ENCODE measurements at regions not wholly inside any gene's neighbourhood (a gene's known extent, or its start where the extent isn't known, plus 50 kb on each side); places are given as distances from the start of the nearest gene placed in this dataset.

DNA sequence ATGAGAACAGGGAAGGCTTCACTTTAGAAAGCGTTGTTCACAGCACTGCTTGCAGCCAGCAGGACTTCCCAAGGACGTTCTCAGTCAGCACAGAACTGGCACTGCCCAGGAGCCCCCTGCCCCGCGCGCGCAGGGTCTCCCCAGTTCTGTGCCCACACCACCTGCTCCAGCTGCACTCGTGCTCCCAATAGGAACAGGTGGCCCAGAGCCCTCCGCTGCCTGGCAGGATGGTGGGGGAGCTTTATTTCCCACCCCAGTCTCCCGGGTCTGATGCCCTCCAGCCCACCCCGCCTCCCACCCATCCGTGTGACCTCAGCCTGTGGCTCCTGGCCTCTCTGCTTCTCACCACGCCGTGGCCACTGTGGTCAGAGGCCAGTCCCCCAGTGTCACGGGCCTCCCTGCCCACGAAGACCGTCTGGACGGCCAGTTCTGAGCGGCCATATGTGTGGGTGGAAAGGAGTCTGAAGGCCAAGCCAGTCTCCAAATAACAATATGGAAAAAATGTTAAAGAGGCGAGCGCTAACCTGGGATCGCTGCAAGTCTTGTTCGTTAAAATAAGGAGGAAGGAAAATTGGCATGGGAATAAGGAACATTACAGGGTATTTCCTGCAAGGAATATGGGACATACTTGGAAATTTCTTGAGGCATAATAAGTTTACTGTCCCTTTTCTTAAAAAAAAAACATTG is 54.6 kb upstream of the PCSK6 start:
- no peak overlapping the region for H3K4me3 ChIP-seq (ENCODE audit: low read depth, low read length)
- DNase-seq (ENCODE audit: low read depth) = no peak
- TF ChIP-seq, protein P1, sequence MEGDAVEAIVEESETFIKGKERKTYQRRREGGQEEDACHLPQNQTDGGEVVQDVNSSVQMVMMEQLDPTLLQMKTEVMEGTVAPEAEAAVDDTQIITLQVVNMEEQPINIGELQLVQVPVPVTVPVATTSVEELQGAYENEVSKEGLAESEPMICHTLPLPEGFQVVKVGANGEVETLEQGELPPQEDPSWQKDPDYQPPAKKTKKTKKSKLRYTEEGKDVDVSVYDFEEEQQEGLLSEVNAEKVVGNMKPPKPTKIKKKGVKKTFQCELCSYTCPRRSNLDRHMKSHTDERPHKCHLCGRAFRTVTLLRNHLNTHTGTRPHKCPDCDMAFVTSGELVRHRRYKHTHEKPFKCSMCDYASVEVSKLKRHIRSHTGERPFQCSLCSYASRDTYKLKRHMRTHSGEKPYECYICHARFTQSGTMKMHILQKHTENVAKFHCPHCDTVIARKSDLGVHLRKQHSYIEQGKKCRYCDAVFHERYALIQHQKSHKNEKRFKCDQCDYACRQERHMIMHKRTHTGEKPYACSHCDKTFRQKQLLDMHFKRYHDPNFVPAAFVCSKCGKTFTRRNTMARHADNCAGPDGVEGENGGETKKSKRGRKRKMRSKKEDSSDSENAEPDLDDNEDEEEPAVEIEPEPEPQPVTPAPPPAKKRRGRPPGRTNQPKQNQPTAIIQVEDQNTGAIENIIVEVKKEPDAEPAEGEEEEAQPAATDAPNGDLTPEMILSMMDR (IDR thresholded peaks at IDR 0.05; ENCODE audit: control insufficient read depth, extremely low read depth, insufficient read depth) = no peak

DNA sequence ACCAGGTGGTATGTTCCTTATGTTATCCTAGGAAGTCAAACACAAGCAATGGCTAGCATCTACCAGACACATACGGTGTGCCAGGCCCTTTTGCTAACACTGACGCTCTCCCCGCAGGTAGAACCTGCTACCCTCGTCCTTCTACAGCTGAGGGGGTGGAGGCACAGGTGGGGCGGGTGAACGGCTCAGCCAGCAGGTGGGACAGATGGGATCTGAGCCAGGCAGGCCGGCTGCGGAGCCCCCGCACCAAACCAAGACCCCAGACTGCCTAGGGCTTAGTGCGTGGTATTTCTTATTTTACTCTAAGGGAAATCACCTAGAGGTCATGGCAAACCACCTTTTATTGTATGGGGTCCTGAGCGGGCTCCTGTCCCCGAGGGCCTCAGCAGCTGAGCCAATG is 53.9 kb upstream of the PCSK6 start:
- DNase-seq (ENCODE audit: low read depth) = no peak
- TF ChIP-seq, protein P1 (IDR thresholded peaks at IDR 0.05; ENCODE audit: control insufficient read depth, extremely low read depth, insufficient read depth) = no peak
- H3K4me3 ChIP-seq (ENCODE audit: low read depth, low read length) = no peak overlapping the region

GRCh38 chr15:101543026-101543390 is 53.5 kb upstream of the PCSK6 start:
- TF ChIP-seq, protein P1 (IDR thresholded peaks at IDR 0.05; ENCODE audit: control insufficient read depth, extremely low read depth, insufficient read depth) = no peak
- H3K4me3 ChIP-seq (ENCODE audit: low read depth, low read length) = no peak overlapping the region
- no peak for DNase-seq (ENCODE audit: low read depth)

- TF ChIP-seq, protein P1 (IDR thresholded peaks at IDR 0.05; ENCODE audit: control insufficient read depth, extremely low read depth, insufficient read depth) = no peak
Observed at GRCh38 chr15:101542306-101543025, 53.0 kb upstream of the PCSK6 start.

DNA sequence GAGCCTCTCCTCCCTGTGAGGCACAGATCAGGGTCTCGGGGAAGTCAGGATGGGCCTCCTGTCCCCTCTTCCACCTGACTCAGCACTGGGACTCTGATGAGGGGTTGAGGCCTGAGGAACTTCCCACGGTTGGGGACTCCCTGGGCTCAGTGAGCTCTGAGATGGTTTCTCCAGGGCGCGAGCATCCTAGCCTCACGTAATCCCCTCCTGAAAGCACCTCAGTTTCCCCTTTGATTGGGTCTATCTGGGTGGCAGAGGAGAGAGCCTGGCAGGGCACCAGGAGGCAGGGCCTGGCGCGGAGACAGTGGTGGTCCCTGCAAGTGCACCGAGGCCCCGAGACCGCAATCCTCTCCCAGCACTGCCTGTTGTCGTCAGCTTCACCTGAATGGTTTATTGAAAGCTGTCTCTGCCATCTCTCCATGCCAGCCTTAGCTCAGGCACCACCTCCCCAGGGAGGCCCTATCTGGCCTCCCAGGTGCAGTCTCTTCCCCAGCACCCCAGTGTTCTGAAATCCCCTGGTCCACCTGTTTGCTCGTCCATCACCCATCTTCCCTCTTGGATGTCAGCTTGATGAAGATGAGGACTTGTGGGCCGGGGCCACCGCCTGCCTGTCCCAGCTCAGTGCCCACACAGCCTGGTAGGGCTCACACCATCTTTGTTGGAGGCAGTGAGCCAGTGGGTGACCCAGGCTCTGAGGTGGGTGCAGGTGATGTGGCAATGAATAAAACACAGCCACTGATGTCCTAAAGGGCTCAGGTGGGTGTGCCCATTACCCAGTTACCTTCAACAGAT is 52.2 kb upstream of the PCSK6 start:
- TF ChIP-seq, protein P1 (IDR thresholded peaks at IDR 0.05; ENCODE audit: control insufficient read depth, extremely low read depth, insufficient read depth) = no peak
- no peak for DNase-seq (ENCODE audit: low read depth)
- no peak overlapping the region for H3K4me3 ChIP-seq (ENCODE audit: low read depth, low read length)

More at GRCh38 chr15:101542306-101543025, 53.0 kb upstream of the PCSK6 start:
- no peak for DNase-seq (ENCODE audit: low read depth)
- no peak overlapping the region for H3K4me3 ChIP-seq (ENCODE audit: low read depth, low read length)

DNA sequence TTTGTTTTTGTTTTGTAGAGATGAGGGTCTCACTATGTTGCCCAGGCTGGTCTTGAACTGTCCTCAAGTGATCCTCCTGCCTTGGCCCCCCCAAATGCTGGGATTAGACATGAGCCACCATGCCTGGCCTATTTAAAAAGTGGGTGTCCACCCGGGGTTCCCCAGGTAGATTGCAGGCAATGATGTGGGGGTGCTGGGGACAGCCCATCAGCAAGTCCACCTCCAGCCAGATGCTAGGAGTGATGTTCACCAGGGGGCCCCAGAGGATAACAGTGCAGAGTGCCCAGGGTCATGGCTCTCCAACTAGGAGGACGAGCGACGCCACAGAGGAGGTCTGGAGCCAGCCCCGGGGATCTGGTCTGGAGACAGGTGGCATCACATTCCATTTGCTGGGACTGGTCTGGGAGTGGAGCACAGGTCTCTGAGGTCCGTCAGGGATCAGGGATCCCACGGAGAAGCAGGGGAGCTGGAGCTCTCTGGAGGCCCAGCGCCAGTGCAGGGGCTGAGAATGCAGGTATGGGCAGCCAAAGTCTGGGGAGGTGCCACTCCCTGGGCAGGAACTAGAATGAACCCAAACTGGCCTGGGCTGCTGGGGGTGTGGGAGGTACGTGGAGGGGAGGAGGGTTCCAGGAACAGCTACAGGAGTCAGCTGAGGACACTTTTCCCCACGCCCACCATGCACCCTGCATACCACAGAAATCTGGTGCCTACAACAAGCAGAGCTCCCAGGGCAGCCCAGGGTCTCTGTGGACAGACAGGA is 51.2 kb upstream of the PCSK6 start:
- TF ChIP-seq, protein P1 (IDR thresholded peaks at IDR 0.05; ENCODE audit: control insufficient read depth, extremely low read depth, insufficient read depth) = no peak
- DNase-seq (ENCODE audit: low read depth) = no peak
- no peak overlapping the region for H3K4me3 ChIP-seq (ENCODE audit: low read depth, low read length)
